ENCODE measurements at regions not wholly inside any gene's neighbourhood (a gene's known extent, or its start where the extent isn't known, plus 50 kb on each side); places are given as distances from the start of the nearest gene placed in this dataset.
A peak's percentile ranks its signal among the peaks of the same experiment; 100 is the strongest.
"Not testable (repeated sequence)": the region's sequence is repeated elsewhere in the genome, so short reads cannot be mapped to it uniquely, and the experiment has no call there.

DNA sequence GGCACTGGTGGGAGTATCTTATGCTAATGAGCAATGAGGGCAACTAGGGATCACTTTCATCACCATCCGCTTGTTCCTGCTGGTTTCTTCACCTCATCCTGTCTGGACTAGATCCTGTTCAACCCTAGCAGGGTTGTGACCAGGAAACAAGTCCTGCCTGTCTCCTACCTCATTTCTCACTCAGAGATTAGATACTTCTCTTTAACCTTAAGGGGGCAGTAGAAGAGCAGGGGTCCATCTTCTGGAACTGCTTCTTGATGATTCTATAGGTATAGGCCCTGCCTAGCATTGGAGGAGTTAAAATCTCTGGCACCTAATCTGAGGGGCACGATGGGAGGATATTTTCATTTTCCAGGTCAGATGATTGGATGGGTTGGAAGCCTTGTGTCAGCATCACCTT is 415.5 kb downstream of the TGIF2LX start:
- H3K4me1 ChIP-seq (replicated peaks in 1 of 2; ENCODE audit: control insufficient read depth in 2 of 2, insufficient read depth in 2 of 2, low read length in 2 of 2); CTCF ChIA-PET (ENCODE audit: low intra/inter-chr PET ratio); H2AFZ ChIP-seq (ENCODE audit: low read depth, low read length); H3K27ac ChIP-seq (ENCODE audit: extremely low read depth, low read depth, low read length); H3K4me2 ChIP-seq (ENCODE audit: insufficient read depth, low read length); POLR2A ChIA-PET; BruUV-seq (replicated peaks); H3K4me3 ChIP-seq; H3K9me1 ChIP-seq (ENCODE audit: control insufficient read depth, insufficient read depth, low read length); H3K27me3 ChIP-seq (ENCODE audit: control insufficient read depth in 2 of 2, insufficient read depth in 2 of 2, low read length in 2 of 2); H3K36me3 ChIP-seq (ENCODE audit: control insufficient read depth, insufficient read depth, low read length); H4K20me1 ChIP-seq (replicated peaks; ENCODE audit: control insufficient read depth, insufficient read depth, low read length); intact Hi-C loops (cut with micrococcal nuclease); H3K79me2 ChIP-seq (ENCODE audit: control insufficient read depth, insufficient read depth, low read length); ATAC-seq; in situ Hi-C loops (cut with MboI); DNase-seq (ENCODE audit: extremely low read depth in 1 of 4, low spot score in 3 of 4); H3K9ac ChIP-seq (ENCODE audit: insufficient read depth in 1 of 2, low read depth in 2 of 2, low read length in 2 of 2); H3K9me3 ChIP-seq (replicated peaks; ENCODE audit: control insufficient read depth, insufficient read depth, low read depth, low read length): not testable (repeated sequence)
- 0% methylated on average over 1 of the region's 2 CpGs for WGBS (ENCODE audit: insufficient coverage, low coverage, missing lambda C conversion rate)
- TF ChIP-seq RAD21 (CRISPR knock-in tag; conservative IDR thresholded peaks at IDR 0.05 in 1 of 2, IDR thresholded peaks at IDR 0.05 in 1 of 2), result peak in 1 of 2 experiments; percentile 15; a peak in 1 of 4 replicates
- FAIRE-seq, result peak; percentile 11

DNA sequence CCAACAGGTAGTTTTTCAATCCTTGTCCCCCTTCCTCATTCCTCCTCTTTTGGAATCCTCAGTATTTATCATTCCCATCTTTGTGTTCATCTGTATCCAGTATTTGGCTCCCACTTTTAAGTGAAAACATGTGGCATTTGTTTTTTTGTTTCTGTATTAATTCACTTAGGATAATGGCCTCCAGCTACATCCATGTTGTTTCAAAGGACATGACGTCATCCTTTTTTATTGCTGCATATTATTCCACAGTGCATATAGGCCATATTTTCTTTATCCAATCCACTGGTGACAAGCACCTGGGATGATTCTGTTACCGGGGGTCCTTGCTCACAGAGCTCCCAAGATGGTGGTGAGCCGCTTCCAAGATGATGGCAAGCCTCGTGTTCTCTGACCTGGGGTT is 447.9 kb downstream of the TGIF2LX start:
- H4K20me1 ChIP-seq (replicated peaks; ENCODE audit: control insufficient read depth, insufficient read depth, low read length); H3K9me1 ChIP-seq (ENCODE audit: control insufficient read depth, insufficient read depth, low read length); H3K4me1 ChIP-seq (replicated peaks in 1 of 2; ENCODE audit: control insufficient read depth in 2 of 2, insufficient read depth in 2 of 2, low read length in 2 of 2); FAIRE-seq; H3K9ac ChIP-seq (ENCODE audit: insufficient read depth in 1 of 2, low read depth in 2 of 2, low read length in 2 of 2); H3K9me3 ChIP-seq (replicated peaks; ENCODE audit: control insufficient read depth, insufficient read depth, low read depth, low read length); H3K79me2 ChIP-seq (ENCODE audit: control insufficient read depth, insufficient read depth, low read length); H3K36me3 ChIP-seq (ENCODE audit: control insufficient read depth, insufficient read depth, low read length); H3K4me3 ChIP-seq; H3K4me2 ChIP-seq (ENCODE audit: insufficient read depth, low read length); ATAC-seq; H3K27ac ChIP-seq (ENCODE audit: extremely low read depth, low read depth, low read length); POLR2A ChIA-PET; H3K27me3 ChIP-seq (ENCODE audit: control insufficient read depth in 2 of 2, insufficient read depth in 2 of 2, low read length in 2 of 2); BruUV-seq (replicated peaks); in situ Hi-C loops (cut with MboI); H2AFZ ChIP-seq (ENCODE audit: low read depth, low read length); DNase-seq (ENCODE audit: extremely low read depth in 1 of 4, low spot score in 3 of 4); intact Hi-C loops (cut with micrococcal nuclease); CTCF ChIA-PET (ENCODE audit: low intra/inter-chr PET ratio): not testable (repeated sequence)
- 11% methylated on average over 1 of the region's 4 CpGs for WGBS (ENCODE audit: insufficient coverage, low coverage, missing lambda C conversion rate)

- H3K27me3 ChIP-seq (ENCODE audit: control insufficient read depth in 2 of 2, insufficient read depth in 2 of 2, low read length in 2 of 2); ATAC-seq; CTCF ChIA-PET (ENCODE audit: low intra/inter-chr PET ratio); H3K9ac ChIP-seq (ENCODE audit: insufficient read depth in 1 of 2, low read depth in 2 of 2, low read length in 2 of 2); H4K20me1 ChIP-seq (replicated peaks; ENCODE audit: control insufficient read depth, insufficient read depth, low read length); intact Hi-C loops (cut with micrococcal nuclease); in situ Hi-C loops (cut with MboI); H3K9me1 ChIP-seq (ENCODE audit: control insufficient read depth, insufficient read depth, low read length); H3K4me2 ChIP-seq (ENCODE audit: insufficient read depth, low read length); BruUV-seq (replicated peaks); H3K4me3 ChIP-seq; H3K79me2 ChIP-seq (ENCODE audit: control insufficient read depth, insufficient read depth, low read length); DNase-seq (ENCODE audit: extremely low read depth in 1 of 4, low spot score in 3 of 4); H3K36me3 ChIP-seq (ENCODE audit: control insufficient read depth, insufficient read depth, low read length); POLR2A ChIA-PET; H3K27ac ChIP-seq (ENCODE audit: extremely low read depth, low read depth, low read length); H3K4me1 ChIP-seq (replicated peaks in 1 of 2; ENCODE audit: control insufficient read depth in 2 of 2, insufficient read depth in 2 of 2, low read length in 2 of 2); H3K9me3 ChIP-seq (replicated peaks; ENCODE audit: control insufficient read depth, insufficient read depth, low read depth, low read length); FAIRE-seq; H2AFZ ChIP-seq (ENCODE audit: low read depth, low read length): not testable (repeated sequence)
- WGBS (ENCODE audit: insufficient coverage, low coverage, missing lambda C conversion rate), result 22% methylated on average over 1 of the region's 3 CpGs
Observed at GRCh38 chrX:90398020-90398419, 476.3 kb downstream of the TGIF2LX start.

DNA sequence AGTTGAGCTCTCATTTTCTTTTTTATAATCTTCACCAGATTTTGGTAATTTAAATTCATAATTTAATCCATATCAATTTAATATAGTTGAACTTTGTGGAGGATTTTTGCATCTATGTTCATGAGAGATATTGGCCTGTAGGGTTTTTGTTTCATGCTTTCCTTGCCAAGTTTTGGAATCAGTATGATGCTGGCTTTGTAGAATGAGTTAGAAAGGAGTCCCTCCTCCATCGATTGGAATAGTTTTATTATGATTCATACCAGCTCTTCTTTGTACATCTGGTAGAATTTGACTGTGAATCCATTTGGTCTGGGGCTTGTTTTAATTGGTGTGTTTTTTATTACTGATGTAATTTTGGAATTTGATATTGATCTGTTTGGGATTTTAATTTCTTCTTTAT is 480.5 kb downstream of the TGIF2LX start:
- H4K20me1 ChIP-seq (replicated peaks; ENCODE audit: control insufficient read depth, insufficient read depth, low read length); H3K27me3 ChIP-seq (ENCODE audit: control insufficient read depth in 2 of 2, insufficient read depth in 2 of 2, low read length in 2 of 2); H3K9me3 ChIP-seq (replicated peaks; ENCODE audit: control insufficient read depth, insufficient read depth, low read depth, low read length); in situ Hi-C loops (cut with MboI); H3K4me3 ChIP-seq; intact Hi-C loops (cut with micrococcal nuclease); H3K9ac ChIP-seq (ENCODE audit: insufficient read depth in 1 of 2, low read depth in 2 of 2, low read length in 2 of 2); H3K4me1 ChIP-seq (replicated peaks in 1 of 2; ENCODE audit: control insufficient read depth in 2 of 2, insufficient read depth in 2 of 2, low read length in 2 of 2); H3K9me1 ChIP-seq (ENCODE audit: control insufficient read depth, insufficient read depth, low read length); H3K79me2 ChIP-seq (ENCODE audit: control insufficient read depth, insufficient read depth, low read length); H3K27ac ChIP-seq (ENCODE audit: extremely low read depth, low read depth, low read length); H3K36me3 ChIP-seq (ENCODE audit: control insufficient read depth, insufficient read depth, low read length); H2AFZ ChIP-seq (ENCODE audit: low read depth, low read length); FAIRE-seq; H3K4me2 ChIP-seq (ENCODE audit: insufficient read depth, low read length); DNase-seq (ENCODE audit: extremely low read depth in 1 of 4, low spot score in 3 of 4); CTCF ChIA-PET (ENCODE audit: low intra/inter-chr PET ratio); POLR2A ChIA-PET; BruUV-seq (replicated peaks); ATAC-seq: not testable (repeated sequence)
- WGBS (ENCODE audit: insufficient coverage, low coverage, missing lambda C conversion rate), result 0% methylated on average over 1 of the region's 1 CpG
